ENCODE measurements at regions not wholly inside any gene's neighbourhood (a gene's known extent, or its start where the extent isn't known, plus 50 kb on each side); places are given as distances from the start of the nearest gene placed in this dataset.

- DNase-seq (ENCODE audit: insufficient read length, low spot score) (no peak), FAIRE-seq (no peak)
These were observed 84.9 kb upstream of the C21orf91 start for GRCh38 chr21:17903929-17904639.

DNA sequence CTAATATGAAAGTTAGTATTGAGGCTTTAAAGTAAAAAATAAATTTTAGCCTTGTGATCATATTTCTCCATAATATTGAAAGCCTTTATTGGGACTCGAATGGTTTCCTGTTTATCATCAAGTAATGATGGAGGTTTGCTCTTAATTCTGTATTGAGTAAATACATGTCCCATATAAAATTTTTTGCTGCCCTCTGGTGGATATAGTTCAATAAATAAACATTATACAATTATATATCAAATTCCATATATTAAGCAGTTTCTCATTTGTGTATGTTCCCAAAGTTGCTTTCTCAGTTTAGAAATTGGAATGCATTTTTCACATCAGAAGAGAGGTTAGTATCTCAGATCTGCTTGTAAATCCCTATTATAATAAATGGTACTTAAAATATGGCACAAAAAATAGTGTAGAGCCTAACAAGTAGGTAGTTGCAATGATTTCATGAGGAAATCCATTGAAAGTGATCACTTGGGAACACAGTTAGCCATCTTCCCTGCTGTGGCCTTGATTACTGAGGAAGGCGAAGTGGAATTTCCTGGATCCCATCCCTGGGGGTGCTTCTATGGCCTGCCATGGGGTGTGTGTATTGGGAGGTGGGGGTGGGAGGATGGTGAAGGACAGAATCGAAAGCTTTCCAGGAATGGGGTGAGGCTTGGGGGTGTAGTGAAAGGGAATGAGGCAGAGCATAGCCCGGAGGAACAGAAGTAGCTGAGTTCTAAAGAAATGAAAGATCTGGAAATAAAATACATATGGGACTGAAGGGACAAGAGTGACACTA, 84.1 kb upstream of the C21orf91 start:
- DNase-seq (ENCODE audit: insufficient read length, low spot score), result peak; percentile 25
- FAIRE-seq, result peak; percentile 23

- DNase-seq (ENCODE audit: insufficient read length, low spot score) (no peak), FAIRE-seq (no peak)
These were observed 82.4 kb upstream of the C21orf91 start for GRCh38 chr21:17901458-17902079.

GRCh38 chr21:17900990-17901385, 81.8 kb upstream of the C21orf91 start:
- FAIRE-seq, result no peak
- DNase-seq (ENCODE audit: insufficient read length, low spot score), result no peak

DNA sequence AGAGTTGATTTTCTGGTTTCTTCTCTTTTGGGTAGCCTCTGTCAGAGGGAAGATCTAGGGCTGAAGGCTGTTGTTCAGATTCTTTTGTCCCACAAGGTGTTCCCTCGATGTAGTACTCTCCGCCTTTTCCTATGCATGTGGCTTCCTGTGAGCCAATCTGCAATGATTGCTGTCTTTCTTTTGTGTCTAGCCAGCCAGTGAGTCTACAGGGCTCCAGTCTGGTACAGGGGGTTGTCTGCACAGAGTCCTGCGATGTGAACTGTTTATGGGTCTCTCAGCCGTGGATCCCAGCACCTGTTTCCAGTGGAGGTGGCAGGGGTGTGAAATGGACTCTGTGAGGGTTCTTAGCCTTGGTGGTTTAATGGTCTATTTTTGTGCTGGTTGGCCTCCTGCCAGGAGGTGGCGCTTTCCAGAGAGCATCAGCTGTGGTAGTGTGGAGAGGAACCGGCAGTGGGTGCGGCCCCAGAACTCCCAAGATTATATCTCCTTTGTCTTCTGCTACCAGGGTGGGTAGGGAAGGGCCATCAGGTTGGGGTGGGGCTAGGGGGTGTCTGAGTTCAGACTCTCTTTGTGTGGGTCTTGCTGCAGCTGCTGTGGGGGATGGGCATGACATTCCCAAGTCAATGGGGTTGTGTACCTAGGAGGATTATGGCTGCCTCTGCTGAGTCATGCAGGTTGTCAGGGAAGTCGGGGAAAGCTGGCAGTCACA, 81.3 kb upstream of the C21orf91 start:
- FAIRE-seq (no peak), DNase-seq (ENCODE audit: insufficient read length, low spot score) (no peak)

- FAIRE-seq (no peak), DNase-seq (ENCODE audit: insufficient read length, low spot score) (no peak)
These were observed 70.0 kb upstream of the C21orf91 start for GRCh38 chr21:17889171-17889570.

- DNase-seq (ENCODE audit: insufficient read length, low spot score), result no peak
- FAIRE-seq, result no peak
These were observed 50.0 kb upstream of the C21orf91 start for GRCh38 chr21:17869115-17869514.
